ENCODE measurements at regions not wholly inside any gene's neighbourhood (a gene's known extent, or its start where the extent isn't known, plus 50 kb on each side); places are given as distances from the start of the nearest gene placed in this dataset.

- DNase-seq (ENCODE audit: low read depth, low spot score) = peak; percentile 58
- no peak for TF ChIP-seq CTCF (IDR thresholded peaks at IDR 0.05; ENCODE audit: low read depth, low read length)
- no peak overlapping the region for H3K4me3 ChIP-seq (ENCODE audit: low read depth, low read length)
- in situ Hi-C loops (cut with HindIII; ENCODE audit: low sequenced_read_pairs) = no loop called here
These were observed 364.6 kb downstream of the BRINP1 start for GRCh38 chr9:119004618-119004990.

GRCh38 chr9:119005162-119005561 lies 364.1 kb downstream of the BRINP1 start:
- TF ChIP-seq CTCF (IDR thresholded peaks at IDR 0.05; ENCODE audit: low read depth, low read length) = no peak
- no peak overlapping the region for H3K4me3 ChIP-seq (ENCODE audit: low read depth, low read length)
- in situ Hi-C loops (cut with HindIII; ENCODE audit: low sequenced_read_pairs) = no loop called here
- no peak for DNase-seq (ENCODE audit: low read depth, low spot score)

- H3K4me3 ChIP-seq (ENCODE audit: low read depth, low read length) = no peak overlapping the region
- in situ Hi-C loops (cut with HindIII; ENCODE audit: low sequenced_read_pairs) = no loop called here
- no peak for TF ChIP-seq CTCF (IDR thresholded peaks at IDR 0.05; ENCODE audit: low read depth, low read length)
- no peak for DNase-seq (ENCODE audit: low read depth, low spot score)
These were observed 360.0 kb downstream of the BRINP1 start for GRCh38 chr9:119009249-119009648.

- TF ChIP-seq CTCF (IDR thresholded peaks at IDR 0.05; ENCODE audit: low read depth, low read length) = no peak
- DNase-seq (ENCODE audit: low read depth, low spot score) = no peak
- H3K4me3 ChIP-seq (ENCODE audit: low read depth, low read length) = no peak overlapping the region
- in situ Hi-C loops (cut with HindIII; ENCODE audit: low sequenced_read_pairs) = no loop called here
These were observed 349.0 kb downstream of the BRINP1 start for GRCh38 chr9:119020284-119020683.

GRCh38 chr9:119020730-119021333 lies 348.4 kb downstream of the BRINP1 start:
- TF ChIP-seq CTCF (IDR thresholded peaks at IDR 0.05; ENCODE audit: low read depth, low read length) = no peak
- in situ Hi-C loops (cut with HindIII; ENCODE audit: low sequenced_read_pairs) = no loop called here
- no peak for DNase-seq (ENCODE audit: low read depth, low spot score)
- H3K4me3 ChIP-seq (ENCODE audit: low read depth, low read length) = no peak overlapping the region

GRCh38 chr9:119026120-119026519 lies 343.1 kb downstream of the BRINP1 start:
- TF ChIP-seq CTCF (IDR thresholded peaks at IDR 0.05; ENCODE audit: low read depth, low read length) = no peak
- no peak overlapping the region for H3K4me3 ChIP-seq (ENCODE audit: low read depth, low read length)
- in situ Hi-C loops (cut with HindIII; ENCODE audit: low sequenced_read_pairs) = no loop called here
- DNase-seq (ENCODE audit: low read depth, low spot score) = peak; percentile 43
